ENCODE measurements at regions not wholly inside any gene's neighbourhood (a gene's known extent, or its start where the extent isn't known, plus 50 kb on each side); places are given as distances from the start of the nearest gene placed in this dataset.
"Not testable (repeated sequence)": the region's sequence is repeated elsewhere in the genome, so short reads cannot be mapped to it uniquely, and the experiment has no call there.

DNA sequence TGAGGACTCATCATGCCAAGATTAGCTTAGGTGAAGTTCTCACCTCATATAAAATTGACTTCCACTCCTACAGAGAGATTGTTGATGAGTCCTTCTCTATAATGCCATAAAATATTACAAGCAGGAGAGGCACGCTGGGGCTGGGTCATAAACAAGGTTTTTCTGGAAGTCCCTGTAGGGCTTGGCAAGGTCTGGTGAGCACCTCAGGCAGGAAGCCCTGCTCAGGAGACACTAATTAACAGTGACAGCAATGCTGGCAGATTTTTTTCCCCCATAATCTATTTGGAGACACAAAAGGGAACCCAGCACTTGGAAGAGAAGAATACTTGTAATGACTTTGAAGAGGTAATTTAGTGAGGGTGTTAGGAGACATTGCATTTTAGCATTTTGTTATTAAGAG, 118.7 kb downstream of the DIRAS2 start:
- H3K27me3 ChIP-seq (ENCODE audit: control insufficient read depth in 1 of 2, insufficient read depth in 1 of 2, low read length in 2 of 2): peaks cover 0 to 11% of the 10 kb centered on the region in 2 experiments
- no peak overlapping the region for H3K9ac ChIP-seq (ENCODE audit: low read length)
- no peak for DNase-seq
- H2BK15ac ChIP-seq (ENCODE audit: low read depth, poor library complexity, severe bottlenecking): no peak overlapping the region
- peaks cover 6% of the 10 kb centered on the region for H3K9me3 ChIP-seq (ENCODE audit: control insufficient read depth, low read length)
- H2BK5ac ChIP-seq (ENCODE audit: low read depth, low read length, poor library complexity, severe bottlenecking): no peak overlapping the region
- H2BK120ac ChIP-seq (ENCODE audit: low read depth, low read length): no peak overlapping the region
- WGBS: 39% methylated on average over 1 of the region's 1 CpG
- H4K8ac ChIP-seq (ENCODE audit: low read length): no peak overlapping the region
- H3K14ac ChIP-seq (ENCODE audit: low read length in 2 of 2): no peak overlapping the region
- H3K4me3 ChIP-seq (ENCODE audit: insufficient read depth in 1 of 2, low read depth in 1 of 2, low read length in 2 of 2): no peak overlapping the region
- no peak overlapping the region for H3K23ac ChIP-seq (ENCODE audit: low read length in 2 of 2)
- no peaks in the 10 kb centered on the region for H3K79me1 ChIP-seq (replicated peaks; ENCODE audit: low read length, poor library complexity, severe bottlenecking)
- no peak overlapping the region for H3K18ac ChIP-seq (ENCODE audit: low read depth in 1 of 2, low read length in 2 of 2)
- no peaks in the 10 kb centered on the region for H3K4me1 ChIP-seq (ENCODE audit: control insufficient read depth, insufficient read depth, low read depth, low read length)
- H3K4me2 ChIP-seq (ENCODE audit: low read length, poor library complexity, severe bottlenecking): no peak overlapping the region
- H4K91ac ChIP-seq (ENCODE audit: low read length): no peak overlapping the region
- no peak overlapping the region for H2AFZ ChIP-seq (ENCODE audit: low read depth, low read length)
- no peak overlapping the region for H3K4ac ChIP-seq (ENCODE audit: low read depth in 1 of 2, low read length in 2 of 2)
- H2AK5ac ChIP-seq (ENCODE audit: low read length, severe bottlenecking): no peak overlapping the region
- H2BK12ac ChIP-seq (ENCODE audit: low read length in 2 of 2): no peak overlapping the region
- H3K36me3 ChIP-seq (ENCODE audit: control insufficient read depth in 1 of 2, insufficient read depth in 2 of 2, low read depth in 1 of 2, low read length in 2 of 2): no peaks in the 10 kb centered on the region
- H3K27ac ChIP-seq (ENCODE audit: low read length, poor library complexity, severe bottlenecking): no peak overlapping the region

DNA sequence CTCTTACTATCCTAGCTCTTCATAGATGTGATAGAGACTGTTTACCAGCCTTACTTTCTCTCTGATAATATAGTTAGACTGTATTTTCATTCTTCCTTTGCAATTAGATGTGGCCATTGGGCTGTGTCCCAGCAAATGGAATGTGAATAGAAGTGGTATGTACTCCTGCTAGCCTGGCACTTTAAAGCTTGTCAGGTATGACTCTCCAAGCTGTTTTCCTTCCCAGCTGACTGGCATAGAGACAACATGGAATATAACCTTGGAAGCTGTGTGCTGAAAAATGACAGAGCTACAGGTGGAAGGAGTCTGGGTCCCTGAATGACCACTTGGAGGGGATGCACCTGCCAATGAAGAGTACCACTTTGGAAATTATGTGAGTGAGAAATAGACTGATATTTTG, 116.2 kb downstream of the DIRAS2 start:
- H2BK5ac ChIP-seq (ENCODE audit: low read depth, low read length, poor library complexity, severe bottlenecking): no peak overlapping the region
- no peak overlapping the region for H2BK15ac ChIP-seq (ENCODE audit: low read depth, poor library complexity, severe bottlenecking)
- H3K4me3 ChIP-seq (ENCODE audit: insufficient read depth in 1 of 2, low read depth in 1 of 2, low read length in 2 of 2): no peak overlapping the region
- H3K23ac ChIP-seq (ENCODE audit: low read length in 2 of 2): no peak overlapping the region
- no peak overlapping the region for H2BK120ac ChIP-seq (ENCODE audit: low read depth, low read length)
- H3K4me1 ChIP-seq (ENCODE audit: control insufficient read depth, insufficient read depth, low read depth, low read length): no peaks in the 10 kb centered on the region
- no peak overlapping the region for H3K9ac ChIP-seq (ENCODE audit: low read length)
- H3K4ac ChIP-seq (ENCODE audit: low read depth in 1 of 2, low read length in 2 of 2): no peak overlapping the region
- H2AFZ ChIP-seq (ENCODE audit: low read depth, low read length): no peak overlapping the region
- no peak overlapping the region for H3K18ac ChIP-seq (ENCODE audit: low read depth in 1 of 2, low read length in 2 of 2)
- H4K8ac ChIP-seq (ENCODE audit: low read length): no peak overlapping the region
- H3K79me1 ChIP-seq (replicated peaks; ENCODE audit: low read length, poor library complexity, severe bottlenecking): no peaks in the 10 kb centered on the region
- H3K27me3 ChIP-seq (ENCODE audit: control insufficient read depth in 1 of 2, insufficient read depth in 1 of 2, low read length in 2 of 2): peaks cover 0 to 11% of the 10 kb centered on the region in 2 experiments
- H3K9me3 ChIP-seq (ENCODE audit: control insufficient read depth, low read length): peaks cover 10% of the 10 kb centered on the region
- no peak overlapping the region for H2BK12ac ChIP-seq (ENCODE audit: low read length in 2 of 2)
- H3K27ac ChIP-seq (ENCODE audit: low read length, poor library complexity, severe bottlenecking): no peak overlapping the region
- H3K36me3 ChIP-seq (ENCODE audit: control insufficient read depth in 1 of 2, insufficient read depth in 2 of 2, low read depth in 1 of 2, low read length in 2 of 2): no peaks in the 10 kb centered on the region
- no peak overlapping the region for H2AK5ac ChIP-seq (ENCODE audit: low read length, severe bottlenecking)
- no peak overlapping the region for H3K14ac ChIP-seq (ENCODE audit: low read length in 2 of 2)
- no peak overlapping the region for H3K4me2 ChIP-seq (ENCODE audit: low read length, poor library complexity, severe bottlenecking)
- DNase-seq: no peak
- H4K91ac ChIP-seq (ENCODE audit: low read length): no peak overlapping the region

DNA sequence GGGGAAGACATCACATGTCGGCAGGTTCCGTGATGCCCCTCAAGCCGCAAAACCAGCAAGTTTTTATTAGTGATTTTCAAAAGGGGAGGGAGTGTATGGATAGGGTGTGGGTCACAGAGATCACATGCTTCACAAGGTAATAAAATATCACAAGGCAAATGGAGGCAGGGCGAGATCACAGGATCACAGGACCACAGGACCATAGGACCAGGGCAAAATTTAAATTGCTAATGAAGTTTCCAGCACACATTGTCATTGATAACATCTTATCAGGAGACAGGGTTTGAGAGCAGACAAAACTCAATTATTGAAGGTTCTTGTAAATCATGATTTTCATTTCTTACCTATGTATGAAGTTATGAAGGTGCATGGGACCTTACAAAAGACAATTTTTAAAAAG, 106.5 kb downstream of the DIRAS2 start:
- not testable (repeated sequence) for H3K4me2 ChIP-seq (ENCODE audit: low read length, poor library complexity, severe bottlenecking); H3K4me1 ChIP-seq (ENCODE audit: control insufficient read depth, insufficient read depth, low read depth, low read length); DNase-seq; H4K91ac ChIP-seq (ENCODE audit: low read length); H2AFZ ChIP-seq (ENCODE audit: low read depth, low read length); H3K4me3 ChIP-seq (ENCODE audit: insufficient read depth in 1 of 2, low read depth in 1 of 2, low read length in 2 of 2); H3K9ac ChIP-seq (ENCODE audit: low read length); H3K4ac ChIP-seq (ENCODE audit: low read depth in 1 of 2, low read length in 2 of 2); H3K23ac ChIP-seq (ENCODE audit: low read length in 2 of 2); H3K18ac ChIP-seq (ENCODE audit: low read depth in 1 of 2, low read length in 2 of 2); H3K36me3 ChIP-seq (ENCODE audit: control insufficient read depth in 1 of 2, insufficient read depth in 2 of 2, low read depth in 1 of 2, low read length in 2 of 2); H2BK120ac ChIP-seq (ENCODE audit: low read depth, low read length); H3K27me3 ChIP-seq (ENCODE audit: control insufficient read depth in 1 of 2, insufficient read depth in 1 of 2, low read length in 2 of 2); H3K9me3 ChIP-seq (ENCODE audit: control insufficient read depth, low read length); H3K27ac ChIP-seq (ENCODE audit: low read length, poor library complexity, severe bottlenecking); H3K79me1 ChIP-seq (replicated peaks; ENCODE audit: low read length, poor library complexity, severe bottlenecking); H2BK15ac ChIP-seq (ENCODE audit: low read depth, poor library complexity, severe bottlenecking); H2BK5ac ChIP-seq (ENCODE audit: low read depth, low read length, poor library complexity, severe bottlenecking); H4K8ac ChIP-seq (ENCODE audit: low read length); H2BK12ac ChIP-seq (ENCODE audit: low read length in 2 of 2); H3K14ac ChIP-seq (ENCODE audit: low read length in 2 of 2); H2AK5ac ChIP-seq (ENCODE audit: low read length, severe bottlenecking)
- WGBS: 90% methylated on average over 3 of the region's 4 CpGs

DNA sequence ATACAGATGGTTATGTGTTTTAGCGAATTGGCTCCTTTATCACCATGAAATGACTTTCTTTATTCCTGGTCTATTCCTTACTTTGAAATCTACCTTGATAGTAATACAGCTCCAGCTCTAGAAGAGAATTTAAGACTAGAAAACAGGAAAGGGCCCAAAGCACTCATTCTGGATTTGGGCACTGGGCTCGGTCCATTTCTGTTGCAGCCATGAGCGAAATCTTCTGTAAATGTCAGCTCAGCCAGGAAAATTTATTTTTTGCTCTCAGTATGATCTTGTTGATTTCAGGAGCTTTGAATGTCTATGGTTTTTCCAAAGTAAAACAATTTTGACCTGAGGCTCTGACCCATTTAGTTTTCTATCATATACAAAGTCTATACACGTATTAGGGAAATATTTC, 104.1 kb downstream of the DIRAS2 start:
- Histone ChIP-seq H3K9me3 (ENCODE audit: control insufficient read depth, low read length) (no peaks in the 10 kb centered on the region), H2BK120ac (ENCODE audit: low read depth, low read length) (no peak overlapping the region), H3K4me2 (ENCODE audit: low read length, poor library complexity, severe bottlenecking) (no peak overlapping the region), H2AK5ac (ENCODE audit: low read length, severe bottlenecking) (no peak overlapping the region), H2AFZ (ENCODE audit: low read depth, low read length) (no peak overlapping the region), H3K27ac (ENCODE audit: low read length, poor library complexity, severe bottlenecking) (no peak overlapping the region), H3K79me1 (replicated peaks; ENCODE audit: low read length, poor library complexity, severe bottlenecking) (no peaks in the 10 kb centered on the region), H3K36me3 (ENCODE audit: control insufficient read depth in 1 of 2, insufficient read depth in 2 of 2, low read depth in 1 of 2, low read length in 2 of 2) (no peaks in the 10 kb centered on the region), H4K91ac (ENCODE audit: low read length) (no peak overlapping the region), H3K18ac (ENCODE audit: low read depth in 1 of 2, low read length in 2 of 2) (no peak overlapping the region), H4K8ac (ENCODE audit: low read length) (no peak overlapping the region), H3K4me1 (ENCODE audit: control insufficient read depth, insufficient read depth, low read depth, low read length) (no peaks in the 10 kb centered on the region), H3K4ac (ENCODE audit: low read depth in 1 of 2, low read length in 2 of 2) (no peak overlapping the region), H2BK12ac (ENCODE audit: low read length in 2 of 2) (no peak overlapping the region), H2BK5ac (ENCODE audit: low read depth, low read length, poor library complexity, severe bottlenecking) (no peak overlapping the region), H3K4me3 (ENCODE audit: insufficient read depth in 1 of 2, low read depth in 1 of 2, low read length in 2 of 2) (no peak overlapping the region), H3K14ac (ENCODE audit: low read length in 2 of 2) (no peak overlapping the region), H3K23ac (ENCODE audit: low read length in 2 of 2) (no peak overlapping the region), H3K9ac (ENCODE audit: low read length) (no peak overlapping the region), H3K27me3 (ENCODE audit: control insufficient read depth in 1 of 2, insufficient read depth in 1 of 2, low read length in 2 of 2) (no peaks in the 10 kb centered on the region), H2BK15ac (ENCODE audit: low read depth, poor library complexity, severe bottlenecking) (no peak overlapping the region)
- 96% methylated on average over 2 of the region's 4 CpGs for WGBS
- DNase-seq: no peak
